Transverse colon (tissue), 4 donors: ENCODE measurements at regions not wholly inside any gene's neighbourhood (a gene's known extent, or its start where the extent isn't known, plus 50 kb on each side); places are given as distances from the start of the nearest gene placed in this dataset.

Source experiments
- DNase-seq: peaks from one replicate; pipeline ENCODE4 v3.0.0-alpha.2; 2019
- H3K27ac ChIP-seq, 4 donors: fragments of 200-600 bp; sonication (generic); 2 replicates each; pipeline ENCODE4 v1.5.1; 2016 to 2018; ENCODE audit warnings: inconsistent platforms in 4 of 4
- H3K27me3 ChIP-seq: fragments of 200-600 bp; sonication (generic); 2 replicates; pipeline ENCODE4 v1.5.1; 2017; ENCODE audit warnings: inconsistent platforms
- H3K36me3 ChIP-seq, 4 donors: fragments of 200-600 bp; sonication (generic); 2 replicates each; pipeline ENCODE4 v1.5.1; 2017 to 2019; ENCODE audit warnings: inconsistent platforms in 4 of 4
- H3K4me1 ChIP-seq, 4 donors: fragments of 200-600 bp; sonication (generic); 2 replicates each; pipeline ENCODE4 v1.5.1; 2017 to 2020; ENCODE audit warnings: inconsistent platforms in 4 of 4
- H3K4me3 ChIP-seq, 4 donors: fragments of 200-600 bp; sonication (generic); 1 replicate in 1 of 4; 2 replicates in 3 of 4; pipeline versions ENCODE4 v1.5.1 to v1.6.1; 2017 to 2019; ENCODE audit warnings: inconsistent platforms in 4 of 4
- H3K9me3 ChIP-seq, 2 donors: fragments of 200-600 bp; sonication (generic); 2 replicates each; pipeline ENCODE4 v1.5.1; 2017 to 2019; ENCODE audit warnings: inconsistent platforms in 2 of 2
- CTCF ChIP-seq, 5 experiments: fragments of 200-600 bp in 3 of 5; fragments of 450-650 bp in 2 of 5; sonication (generic) in 3 of 5; IDR thresholded peaks; 1 replicate in 2 of 5; 2 replicates in 3 of 5; pipeline ENCODE4 v1.5.1; 2016 to 2017; ENCODE audit warnings: antibody characterized with exemption in 5 of 5, inconsistent platforms in 3 of 5, mild to moderate bottlenecking in 2 of 5, moderate library complexity in 1 of 5
- EP300 ChIP-seq: sonication (generic); formaldehyde crosslinking; IDR thresholded peaks from one replicate; pipeline ENCODE4 v1.6.1; 2017; ENCODE audit warnings: antibody characterized with exemption, low read depth
- POLR2A ChIP-seq: fragments of 450-650 bp; IDR thresholded peaks from one replicate; pipeline ENCODE4 v1.6.1; 2016; ENCODE audit warnings: antibody characterized with exemption, mild to moderate bottlenecking, moderate library complexity
- POLR2AphosphoS5 ChIP-seq, 3 donors: sonication (generic); formaldehyde crosslinking; IDR thresholded peaks; one replicate each; pipeline ENCODE4 v1.6.1; 2016; ENCODE audit warnings: antibody characterized with exemption in 3 of 3
- WGBS, 2 donors: methylation state at CpG; one replicate each; pipeline ENCODE4 v1.1.5; 2018; ENCODE audit warnings: low coverage in 1 of 2; 5-methylcytosine and 5-hydroxymethylcytosine counted together
- in situ Hi-C, 4 donors: fragments of 200-750 bp; cut with MboI; loops; one replicate each; pipeline versions ENCODE4 v1.15.0 to v1.15.1; 2017; ENCODE audit warnings: low sequenced_read_pairs in 3 of 4, low pct_ligation_motif_present in 1 of 4, low pct_unique_long_range_greater_than_20kb in 1 of 4
- intact Hi-C: fragments of 100-400 bp; cut with DNase I; formaldehyde crosslinking; loops from one replicate; pipeline ENCODE4 v1.15.1; 2023; ENCODE audit warnings: low total_unique reads

GRCh38 chr1:58041621-58042020, 504.9 kb downstream of the OMA1 start:
- intact Hi-C loops (loop anchor here (10.0 kb wide), 1 partner anchor 1207 kb away; no protein-coding TSS in a partner anchor), in situ Hi-C loops (loop anchor here in 2 of 4 donors (25.0 kb wide), 1 partner anchor 1204 kb away; no protein-coding TSS in a partner anchor)
- no peaks in the 10 kb centered on the region for H3K27me3 ChIP-seq
- H3K4me1 ChIP-seq, result no peaks in the 10 kb centered on the region
- no peak overlapping the region for H3K27ac ChIP-seq
- H3K4me3 ChIP-seq, result no peak overlapping the region
- 33 to 79% methylated on average over 1 to 2 of the region's 2 CpGs for WGBS, 2 donors
- H3K36me3 ChIP-seq, result no peaks in the 10 kb centered on the region
- H3K9me3 ChIP-seq, result no peaks in the 10 kb centered on the region
- TF ChIP-seq EP300 (no peak), POLR2A (no peak), CTCF (IDR thresholded peaks at IDR 0.05) (no peak), POLR2AphosphoS5 (IDR thresholded peaks at IDR 0.05) (no peak)
- no peak for DNase-seq

- no peaks in the 10 kb centered on the region for H3K9me3 ChIP-seq
- WGBS, 2 donors, result 60 to 96% methylated on average over 1 to 3 of the region's 3 CpGs
- TF ChIP-seq POLR2A, result no peak
- no peak for TF ChIP-seq EP300
- TF ChIP-seq CTCF (IDR thresholded peaks at IDR 0.05), result no peak
- TF ChIP-seq POLR2AphosphoS5 (IDR thresholded peaks at IDR 0.05), result no peak
- in situ Hi-C loops (loop anchor here in 2 of 4 donors (25.0 kb wide), 1 partner anchor 1201 kb away; no protein-coding TSS in a partner anchor), intact Hi-C loops (no loop called here)
- H3K36me3 ChIP-seq, result no peaks in the 10 kb centered on the region
- H3K27ac ChIP-seq, result no peak overlapping the region
- H3K27me3 ChIP-seq, result no peaks in the 10 kb centered on the region
- no peak for DNase-seq
- no peak overlapping the region for H3K4me3 ChIP-seq
- no peaks in the 10 kb centered on the region for H3K4me1 ChIP-seq
Observed at GRCh38 chr1:58038574-58038973, 508.0 kb downstream of the OMA1 start.

GRCh38 chr1:58035523-58035922, 511.0 kb downstream of the OMA1 start:
- Histone ChIP-seq H3K27ac (no peak overlapping the region), H3K36me3 (no peaks in the 10 kb centered on the region), H3K4me3 (no peak overlapping the region), H3K9me3 (no peaks in the 10 kb centered on the region), H3K4me1 (no peaks in the 10 kb centered on the region), H3K27me3 (no peaks in the 10 kb centered on the region)
- TF ChIP-seq POLR2AphosphoS5 (IDR thresholded peaks at IDR 0.05) (no peak), CTCF (IDR thresholded peaks at IDR 0.05) (no peak), POLR2A (no peak), EP300 (no peak)
- intact Hi-C loops (no loop called here), in situ Hi-C loops (loop anchor here in 2 of 4 donors (25.0 kb wide), 1 partner anchor 1198 kb away; no protein-coding TSS in a partner anchor)
- no peak for DNase-seq
- 64% methylated on average over 2 of the region's 2 CpGs; no CpG with 5 or more reads in 1 of the 2 donors for WGBS, 2 donors

GRCh38 chr1:58033311-58033710, 513.2 kb downstream of the OMA1 start:
- H3K4me3 ChIP-seq, result no peak overlapping the region
- no peaks in the 10 kb centered on the region for H3K9me3 ChIP-seq
- H3K27ac ChIP-seq, result no peak overlapping the region
- 9 to 19% methylated on average over 2 of the region's 2 CpGs for WGBS, 2 donors
- in situ Hi-C loops (loop anchor here in 2 of 4 donors (25.0 kb wide), 1 partner anchor 1196 kb away; no protein-coding TSS in a partner anchor), intact Hi-C loops (no loop called here)
- no peaks in the 10 kb centered on the region for H3K27me3 ChIP-seq
- TF ChIP-seq CTCF (IDR thresholded peaks at IDR 0.05) (no peak), POLR2AphosphoS5 (IDR thresholded peaks at IDR 0.05) (no peak), EP300 (no peak), POLR2A (no peak)
- no peak for DNase-seq
- no peaks in the 10 kb centered on the region for H3K4me1 ChIP-seq
- H3K36me3 ChIP-seq, result no peaks in the 10 kb centered on the region
